Prostate gland (tissue), 2 donors: ENCODE measurements at regions not wholly inside any gene's neighbourhood (a gene's known extent, or its start where the extent isn't known, plus 50 kb on each side); places are given as distances from the start of the nearest gene placed in this dataset.

Experiments
- CTCF ChIP-seq, 4 experiments: fragments of 200-600 bp in 2 of 4; fragments of 450-650 bp in 2 of 4; sonication (generic) in 2 of 4; IDR thresholded peaks; 1 replicate in 3 of 4; 2 replicates in 1 of 4; pipeline ENCODE4 v1.5.1; 2016 to 2019; ENCODE audit warnings: antibody characterized with exemption in 4 of 4, mild to moderate bottlenecking in 2 of 4, moderate library complexity in 2 of 4
- POLR2A ChIP-seq: fragments of 450-650 bp; IDR thresholded peaks from one replicate; pipeline ENCODE4 v1.6.1; 2016; ENCODE audit warnings: antibody characterized with exemption, mild to moderate bottlenecking
- POLR2AphosphoS5 ChIP-seq: sonication (generic); formaldehyde crosslinking; IDR thresholded peaks from one replicate; pipeline ENCODE4 v1.6.1; 2017; ENCODE audit warnings: antibody characterized with exemption

DNA sequence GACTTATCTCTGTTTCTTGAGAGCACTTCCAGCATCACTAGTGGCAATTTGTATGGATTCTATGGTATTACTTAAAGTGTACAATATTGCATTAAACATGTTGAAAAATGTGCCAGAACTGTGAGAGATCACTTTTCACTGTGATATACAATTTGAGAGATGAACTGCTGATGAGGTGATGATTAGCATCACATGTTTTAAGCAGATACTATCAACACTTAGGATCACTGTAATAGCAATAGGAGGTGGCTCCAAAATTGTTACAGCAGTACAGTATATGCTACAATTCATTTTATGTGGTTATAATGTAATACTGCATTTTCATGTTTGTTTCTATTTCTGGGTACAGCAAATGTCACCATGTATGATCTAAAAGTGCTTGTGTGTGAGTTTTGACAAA, 570.0 kb downstream of the PTPRC start:
- TF ChIP-seq CTCF (IDR thresholded peaks at IDR 0.05) (no peak), POLR2A (no peak), POLR2AphosphoS5 (no peak)
